H9 (cell line): ENCODE measurements at regions not wholly inside any gene's neighbourhood (a gene's known extent, or its start where the extent isn't known, plus 50 kb on each side); places are given as distances from the start of the nearest gene placed in this dataset.
A peak's percentile ranks its signal among the peaks of the same experiment; 100 is the strongest.

Source experiments
- DNase-seq: peaks from one replicate; pipeline ENCODE4 v3.0.0-alpha.2; 2017
- H2AFZ ChIP-seq: one replicate; pipeline ENCODE4 v1.6.1; 2013; ENCODE audit warnings: mild to moderate bottlenecking, low read length, control low read depth, moderate library complexity
- H2AK5ac ChIP-seq: 2 replicates; pipeline ENCODE4 v1.6.1; 2013; ENCODE audit warnings: low read length, control low read depth, mixed read lengths; ENCODE audit not compliant: insufficient read length
- H2BK120ac ChIP-seq: one replicate; pipeline ENCODE4 v1.6.1; 2013; ENCODE audit warnings: low read depth, mild to moderate bottlenecking, low read length, control low read depth, inconsistent platforms; ENCODE audit not compliant: poor library complexity, severe bottlenecking
- H2BK12ac ChIP-seq: 2 replicates; pipeline ENCODE4 v1.6.1; 2013; ENCODE audit warnings: low read length, control low read depth, mixed read lengths, low read depth; ENCODE audit not compliant: insufficient read length
- H2BK15ac ChIP-seq: 2 replicates; pipeline ENCODE4 v1.6.1; 2013; ENCODE audit warnings: low read depth, low read length, control low read depth
- H2BK20ac ChIP-seq: one replicate; pipeline ENCODE4 v1.6.1; 2013; ENCODE audit warnings: low read depth, mild to moderate bottlenecking, low read length, control low read depth, inconsistent platforms; ENCODE audit not compliant: poor library complexity, severe bottlenecking
- H2BK5ac ChIP-seq: 2 replicates; pipeline ENCODE4 v1.6.1; 2013; ENCODE audit warnings: low read length, control low read depth, mixed read lengths; ENCODE audit not compliant: insufficient read length
- H3K14ac ChIP-seq: 2 replicates; pipeline ENCODE4 v1.6.1; 2013; ENCODE audit warnings: low read length, control low read depth; ENCODE audit not compliant: insufficient read depth
- H3K18ac ChIP-seq: 2 replicates; pipeline ENCODE4 v1.6.1; 2013; ENCODE audit warnings: low read depth, mild to moderate bottlenecking, mixed read lengths, low read length, control low read depth; ENCODE audit not compliant: insufficient read length
- H3K23ac ChIP-seq: 2 replicates; pipeline ENCODE4 v1.6.1; 2013; ENCODE audit warnings: low read length, control low read depth, mixed read lengths, low read depth; ENCODE audit not compliant: insufficient read length
- H3K23me2 ChIP-seq: 2 replicates; pipeline ENCODE4 v1.6.1; 2013; ENCODE audit warnings: low read depth, mild to moderate bottlenecking, mixed read lengths, low read length, control low read depth; ENCODE audit not compliant: insufficient read length, poor library complexity, severe bottlenecking
- H3K27ac ChIP-seq: 2 replicates; pipeline ENCODE4 v1.5.1; 2013; ENCODE audit warnings: low read length, control low read depth, mixed read lengths, low read depth; ENCODE audit not compliant: insufficient read length
- H3K27me3 ChIP-seq: 2 replicates; pipeline ENCODE4 v1.6.1; 2013; ENCODE audit warnings: low read length, control low read depth, inconsistent platforms; ENCODE audit not compliant: insufficient read depth
- H3K4ac ChIP-seq: 2 replicates; pipeline ENCODE4 v1.6.1; 2013; ENCODE audit warnings: low read depth, mild to moderate bottlenecking, control low read depth, inconsistent platforms, low read length, moderate library complexity
- H3K4me1 ChIP-seq: 2 replicates; pipeline ENCODE4 v1.6.1; 2013; ENCODE audit warnings: low read length, control low read depth, inconsistent platforms; ENCODE audit not compliant: insufficient read depth
- H3K4me2 ChIP-seq: 2 replicates; pipeline ENCODE4 v1.6.1; 2013; ENCODE audit warnings: low read length, control low read depth, mixed read lengths; ENCODE audit not compliant: insufficient read length, insufficient read depth
- H3K56ac ChIP-seq: 2 replicates; pipeline ENCODE4 v1.6.1; 2013; ENCODE audit warnings: low read depth, mild to moderate bottlenecking, mixed read lengths, low read length, control low read depth; ENCODE audit not compliant: insufficient read length
- H3K79me1 ChIP-seq: 2 replicates; pipeline ENCODE4 v1.6.1; 2013; ENCODE audit warnings: low read depth, mild to moderate bottlenecking, moderate library complexity, low read length, control low read depth, inconsistent platforms; ENCODE audit not compliant: insufficient read depth, poor library complexity, severe bottlenecking
- H3K79me2 ChIP-seq: 2 replicates; pipeline ENCODE4 v1.6.1; 2013; ENCODE audit warnings: low read length, control low read depth, inconsistent platforms; ENCODE audit not compliant: insufficient read depth
- H3K9ac ChIP-seq: 2 replicates; pipeline ENCODE4 v1.6.1; 2013; ENCODE audit warnings: low read length, control low read depth, mixed read lengths; ENCODE audit not compliant: insufficient read length; ENCODE audit errors: extremely low read depth
- H3K9me3 ChIP-seq: one replicate; pipeline ENCODE4 v1.6.1; 2013; ENCODE audit warnings: low read depth, low read length, inconsistent platforms; ENCODE audit not compliant: control insufficient read depth
- H3T11ph ChIP-seq: one replicate; pipeline ENCODE4 v1.6.1; 2013; ENCODE audit warnings: mild to moderate bottlenecking, low read length, control low read depth, inconsistent platforms
- H4K20me1 ChIP-seq: one replicate; pipeline ENCODE4 v1.6.1; 2013; ENCODE audit not compliant: control insufficient read depth, insufficient read length, insufficient read depth
- H4K5ac ChIP-seq: 2 replicates; pipeline ENCODE4 v1.6.1; 2013; ENCODE audit warnings: low read depth, mild to moderate bottlenecking, mixed read lengths, low read length, control low read depth; ENCODE audit not compliant: insufficient read length
- H4K8ac ChIP-seq: replicated peaks from 2 replicates; pipeline ENCODE4 v1.6.1; 2013; ENCODE audit warnings: low read length, control low read depth, mixed read lengths, low read depth; ENCODE audit not compliant: insufficient read length
- H4K91ac ChIP-seq: 2 replicates; pipeline ENCODE4 v1.6.1; 2013; ENCODE audit warnings: low read depth, mild to moderate bottlenecking, moderate library complexity, mixed read lengths, low read length, control low read depth; ENCODE audit not compliant: insufficient read length
- H3K27ac Mint-ChIP-seq, 3 experiments: 2 replicates in 2 of 3; 3 replicates in 1 of 3; pipeline ENCODE4 v1.8.0; 2020 to 2021; ENCODE audit warnings: mixed read lengths in 3 of 3, mild to moderate bottlenecking in 1 of 3, moderate library complexity in 1 of 3
- H3K27me3 Mint-ChIP-seq: 2 replicates; pipeline ENCODE4 v1.8.0; 2021; ENCODE audit warnings: low read depth, mild to moderate bottlenecking, moderate library complexity, mixed read lengths
- H3K36me3 Mint-ChIP-seq, 3 experiments: 2 replicates in 2 of 3; 3 replicates in 1 of 3; pipeline ENCODE4 v1.8.0; 2020 to 2021; ENCODE audit warnings: low read depth in 3 of 3, mixed read lengths in 3 of 3; ENCODE audit not compliant: insufficient read depth in 1 of 3
- H3K4me1 Mint-ChIP-seq, 2 experiments: 2 replicates each; pipeline ENCODE4 v1.8.0; 2020; ENCODE audit warnings: mixed read lengths in 2 of 2
- H3K4me3 Mint-ChIP-seq, 2 experiments: 2 replicates in 1 of 2; 3 replicates in 1 of 2; pipeline ENCODE4 v1.8.0; 2020 to 2021; ENCODE audit warnings: mild to moderate bottlenecking in 2 of 2, mixed read lengths in 2 of 2, moderate library complexity in 1 of 2
- H3K9me3 Mint-ChIP-seq, 2 experiments: 2 replicates in 1 of 2; 3 replicates in 1 of 2; pipeline ENCODE4 v1.8.0; 2020; ENCODE audit warnings: mild to moderate bottlenecking in 2 of 2, mixed read lengths in 2 of 2, moderate library complexity in 1 of 2
- WGBS: extraction: QIAGEN DNeasy Blood & Tissue Kit; methylation state at CpG from one replicate; pipeline ENCODE4 v1.1.7; 2013; ENCODE audit warnings: missing lambda C conversion rate, low lambda C conversion rate, mixed read lengths; ENCODE audit not compliant: insufficient read length; ENCODE audit errors: extremely low coverage; 5-methylcytosine and 5-hydroxymethylcytosine counted together
- TF ChIP-seq, protein P1 (sequence below): fragments of 200-600 bp; sonication (generic); conservative IDR thresholded peaks from 3 replicates; pipeline ENCODE4 v1.8.0; 2021; ENCODE audit warnings: antibody characterized with exemption, mild to moderate bottlenecking

DNA sequence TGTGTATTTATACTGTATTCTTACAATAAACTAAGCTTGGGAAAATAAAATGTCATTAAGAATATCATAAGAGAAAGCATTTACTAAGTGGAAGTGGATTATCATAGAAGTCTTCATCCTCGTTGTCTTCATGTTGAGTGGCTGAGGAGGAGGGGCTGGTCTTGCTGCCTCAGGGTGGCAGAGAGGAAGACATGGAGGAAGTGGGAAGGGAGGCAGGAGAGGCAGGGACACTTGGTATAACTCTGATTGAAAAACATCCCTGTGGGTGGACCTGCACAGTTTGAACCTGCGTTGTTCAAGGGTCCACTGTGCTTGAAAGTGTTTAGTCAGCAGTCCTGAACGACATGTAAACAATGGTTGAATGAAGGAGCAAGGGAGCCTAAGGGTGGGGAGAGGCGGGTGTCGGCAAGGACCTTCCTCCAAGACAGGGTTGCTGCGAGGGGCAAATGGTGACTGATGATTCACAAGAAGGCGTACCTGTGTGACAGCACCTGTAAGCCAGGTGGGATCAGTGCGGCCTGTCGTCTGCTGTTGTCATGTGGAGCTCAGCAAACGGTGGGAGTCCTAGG, 103.8 kb upstream of the KLF13 start:
- Histone ChIP-seq H4K20me1 (no peaks in the 10 kb centered on the region), H2AFZ (no peak overlapping the region)

More for the DNA sequence above, 103.8 kb upstream of the KLF13 start:
- no peaks in the 10 kb centered on the region for H3K27me3 Mint-ChIP-seq
- Histone ChIP-seq H2BK12ac (no peak overlapping the region), H2BK15ac (no peak overlapping the region), H4K91ac (no peak overlapping the region), H3K4me2 (no peak overlapping the region), H4K8ac (no peak overlapping the region), H3K9me3 (no peaks in the 10 kb centered on the region), H3K14ac (no peak overlapping the region), H3K4me1 (peaks cover 8% of the 10 kb centered on the region), H3K23ac (no peak overlapping the region), H3K79me2 (no peaks in the 10 kb centered on the region), H2BK5ac (no peak overlapping the region), H3K23me2 (peaks cover 3% of the 10 kb centered on the region), H3K27ac (no peak overlapping the region), H4K5ac (no peak overlapping the region), H2AK5ac (no peak overlapping the region), H3K79me1 (no peaks in the 10 kb centered on the region), H3T11ph (no peak overlapping the region), H3K27me3 (no peaks in the 10 kb centered on the region), H2BK120ac (no peak overlapping the region), H3K9ac (no peak overlapping the region), H3K18ac (no peak overlapping the region), H2BK20ac (no peak overlapping the region), H3K56ac (no peak overlapping the region), H3K4ac (no peak overlapping the region)
- peak overlapping the region in 1 of 2 experiments; percentile 10; a peak in 1 of 5 replicates for H3K4me3 Mint-ChIP-seq
- peaks cover 2 to 3% of the 10 kb centered on the region in 2 experiments; a peak in 2 of 5 replicates for H3K9me3 Mint-ChIP-seq
- TF ChIP-seq, protein P1, sequence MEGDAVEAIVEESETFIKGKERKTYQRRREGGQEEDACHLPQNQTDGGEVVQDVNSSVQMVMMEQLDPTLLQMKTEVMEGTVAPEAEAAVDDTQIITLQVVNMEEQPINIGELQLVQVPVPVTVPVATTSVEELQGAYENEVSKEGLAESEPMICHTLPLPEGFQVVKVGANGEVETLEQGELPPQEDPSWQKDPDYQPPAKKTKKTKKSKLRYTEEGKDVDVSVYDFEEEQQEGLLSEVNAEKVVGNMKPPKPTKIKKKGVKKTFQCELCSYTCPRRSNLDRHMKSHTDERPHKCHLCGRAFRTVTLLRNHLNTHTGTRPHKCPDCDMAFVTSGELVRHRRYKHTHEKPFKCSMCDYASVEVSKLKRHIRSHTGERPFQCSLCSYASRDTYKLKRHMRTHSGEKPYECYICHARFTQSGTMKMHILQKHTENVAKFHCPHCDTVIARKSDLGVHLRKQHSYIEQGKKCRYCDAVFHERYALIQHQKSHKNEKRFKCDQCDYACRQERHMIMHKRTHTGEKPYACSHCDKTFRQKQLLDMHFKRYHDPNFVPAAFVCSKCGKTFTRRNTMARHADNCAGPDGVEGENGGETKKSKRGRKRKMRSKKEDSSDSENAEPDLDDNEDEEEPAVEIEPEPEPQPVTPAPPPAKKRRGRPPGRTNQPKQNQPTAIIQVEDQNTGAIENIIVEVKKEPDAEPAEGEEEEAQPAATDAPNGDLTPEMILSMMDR = no peak
- peaks cover 0 to 3% (median 0%) of the 10 kb centered on the region in 3 experiments; a peak in 2 of 7 replicates for H3K36me3 Mint-ChIP-seq
- DNase-seq = no peak
- peaks cover 30 to 39% of the 10 kb centered on the region in 2 experiments for H3K4me1 Mint-ChIP-seq
- WGBS = no CpG with 5 or more reads among the region's 10 CpGs
- peak overlapping the region in 2 of 3 experiments; percentile 20 to 56; a peak in 4 of 7 replicates for H3K27ac Mint-ChIP-seq
